ENCODE measurements at regions not wholly inside any gene's neighbourhood (a gene's known extent, or its start where the extent isn't known, plus 50 kb on each side); places are given as distances from the start of the nearest gene placed in this dataset.

- H3K4me3 ChIP-seq (ENCODE audit: low read depth, low read length): no peak overlapping the region
- no peak for TF ChIP-seq CTCF (IDR thresholded peaks at IDR 0.05; ENCODE audit: low read depth, low read length, missing control alignments)
- no peak for DNase-seq (ENCODE audit: low read depth)
Measured at GRCh38 chr22:49500942-49501395, 326.7 kb downstream of the BRD1 start.

DNA sequence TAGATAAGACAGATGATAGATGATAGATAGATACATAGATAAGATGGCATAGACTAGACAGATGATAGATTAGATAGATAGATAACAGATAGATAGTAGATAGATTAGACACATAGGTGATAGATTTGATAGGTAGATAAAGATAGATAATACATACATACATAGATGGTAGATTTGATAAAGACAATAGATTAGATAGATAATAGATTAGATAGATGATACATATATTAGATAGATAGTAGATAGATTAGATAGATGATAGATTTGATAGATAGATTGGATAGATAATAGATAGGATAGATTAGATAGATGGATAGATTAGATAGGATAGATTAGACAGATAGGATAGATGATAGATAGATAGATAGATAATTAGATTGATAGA, 327.6 kb downstream of the BRD1 start:
- DNase-seq (ENCODE audit: low read depth): no peak
- no peak for TF ChIP-seq CTCF (IDR thresholded peaks at IDR 0.05; ENCODE audit: low read depth, low read length, missing control alignments)
- H3K4me3 ChIP-seq (ENCODE audit: low read depth, low read length): no peak overlapping the region

- no peak for DNase-seq (ENCODE audit: low read depth)
- H3K4me3 ChIP-seq (ENCODE audit: low read depth, low read length): no peak overlapping the region
- TF ChIP-seq CTCF (IDR thresholded peaks at IDR 0.05; ENCODE audit: low read depth, low read length, missing control alignments): no peak
Measured at GRCh38 chr22:49499433-49500075, 328.1 kb downstream of the BRD1 start.

- TF ChIP-seq CTCF (IDR thresholded peaks at IDR 0.05; ENCODE audit: low read depth, low read length, missing control alignments): no peak
- no peak overlapping the region for H3K4me3 ChIP-seq (ENCODE audit: low read depth, low read length)
- no peak for DNase-seq (ENCODE audit: low read depth)
Measured at GRCh38 chr22:49497266-49497665, 330.4 kb downstream of the BRD1 start.

GRCh38 chr22:49494555-49494954, 333.1 kb downstream of the BRD1 start:
- TF ChIP-seq CTCF (IDR thresholded peaks at IDR 0.05; ENCODE audit: low read depth, low read length, missing control alignments): no peak
- no peak for DNase-seq (ENCODE audit: low read depth)
- no peak overlapping the region for H3K4me3 ChIP-seq (ENCODE audit: low read depth, low read length)

DNA sequence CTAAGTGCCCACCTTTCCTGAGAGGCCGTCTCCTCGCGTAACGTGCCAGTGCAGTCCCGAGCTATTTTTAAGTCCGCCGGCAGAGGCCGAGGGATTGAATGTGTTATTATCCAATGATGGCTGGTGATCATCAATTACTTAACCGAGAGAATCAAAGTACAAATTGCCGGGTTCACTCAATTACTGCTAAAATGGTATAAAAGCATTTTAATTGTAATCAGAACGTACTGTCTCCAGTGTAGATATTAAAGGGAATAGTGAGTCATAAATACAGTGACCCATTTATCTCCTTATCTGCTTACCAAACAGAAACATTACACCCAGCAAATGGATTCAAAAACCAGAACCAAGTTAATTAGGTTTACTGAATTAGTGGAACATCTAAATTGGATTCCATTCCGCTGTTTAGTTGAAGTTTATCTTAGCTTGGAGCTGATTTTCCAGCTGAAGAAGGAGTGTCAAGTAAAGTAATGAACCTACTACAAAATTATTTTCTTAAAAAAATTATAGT, 334.9 kb downstream of the BRD1 start:
- DNase-seq (ENCODE audit: low read depth): no peak
- H3K4me3 ChIP-seq (ENCODE audit: low read depth, low read length): no peak overlapping the region
- TF ChIP-seq CTCF (IDR thresholded peaks at IDR 0.05; ENCODE audit: low read depth, low read length, missing control alignments): no peak

GRCh38 chr22:49492308-49492707, 335.4 kb downstream of the BRD1 start:
- no peak overlapping the region for H3K4me3 ChIP-seq (ENCODE audit: low read depth, low read length)
- no peak for TF ChIP-seq CTCF (IDR thresholded peaks at IDR 0.05; ENCODE audit: low read depth, low read length, missing control alignments)
- no peak for DNase-seq (ENCODE audit: low read depth)
